HG03139 (cell line): ENCODE measurements at regions not wholly inside any gene's neighbourhood (a gene's known extent, or its start where the extent isn't known, plus 50 kb on each side); places are given as distances from the start of the nearest gene placed in this dataset.

ENCODE experiments used
- ATAC-seq: cut with Tn5 transposase; IDR thresholded peaks from one replicate; pipeline ENCODE4 v1.9.1; 2021; ENCODE audit not compliant: unreplicated experiment

DNA sequence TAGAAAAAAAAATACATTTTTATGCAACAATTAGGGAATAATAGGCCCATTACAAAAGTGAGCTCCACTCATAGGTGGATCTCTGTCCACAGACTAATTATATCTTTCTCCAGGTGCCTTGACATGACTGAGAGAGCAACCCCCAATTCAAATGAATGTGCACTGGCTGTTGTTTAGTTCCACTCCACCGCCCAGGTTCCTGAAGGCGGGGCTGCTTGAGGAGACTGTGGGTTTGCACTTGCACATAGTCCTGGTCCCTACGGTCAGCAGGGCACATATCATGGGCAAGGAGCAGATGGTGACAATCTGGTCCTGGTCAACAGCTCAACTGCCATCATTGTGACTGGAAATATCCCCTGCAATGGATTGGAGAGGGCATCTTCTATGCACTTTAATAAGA, 195.6 kb upstream of the PWP1 start:
- peak; percentile 51 for ATAC-seq

DNA sequence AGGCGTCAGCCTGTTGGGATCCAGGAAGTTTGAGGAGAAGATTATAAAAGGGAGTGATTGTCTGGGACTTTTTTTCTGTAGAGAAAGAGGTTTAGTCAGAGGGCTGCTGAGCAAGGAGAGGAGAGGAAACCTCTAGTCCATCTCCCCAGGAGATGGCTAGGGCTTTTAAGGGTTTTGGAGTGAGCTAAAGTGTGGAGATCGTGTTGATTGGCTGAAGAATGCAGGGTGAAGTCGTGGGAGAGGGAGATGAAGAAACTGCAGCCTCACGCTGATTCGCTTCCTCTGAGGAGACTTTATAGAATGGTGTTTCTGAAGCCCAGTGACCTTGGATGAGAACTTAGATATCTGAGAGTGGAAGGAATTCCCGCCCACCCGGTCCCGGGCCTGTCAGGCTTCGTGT, 193.7 kb upstream of the PWP1 start:
- ATAC-seq = no peak

DNA sequence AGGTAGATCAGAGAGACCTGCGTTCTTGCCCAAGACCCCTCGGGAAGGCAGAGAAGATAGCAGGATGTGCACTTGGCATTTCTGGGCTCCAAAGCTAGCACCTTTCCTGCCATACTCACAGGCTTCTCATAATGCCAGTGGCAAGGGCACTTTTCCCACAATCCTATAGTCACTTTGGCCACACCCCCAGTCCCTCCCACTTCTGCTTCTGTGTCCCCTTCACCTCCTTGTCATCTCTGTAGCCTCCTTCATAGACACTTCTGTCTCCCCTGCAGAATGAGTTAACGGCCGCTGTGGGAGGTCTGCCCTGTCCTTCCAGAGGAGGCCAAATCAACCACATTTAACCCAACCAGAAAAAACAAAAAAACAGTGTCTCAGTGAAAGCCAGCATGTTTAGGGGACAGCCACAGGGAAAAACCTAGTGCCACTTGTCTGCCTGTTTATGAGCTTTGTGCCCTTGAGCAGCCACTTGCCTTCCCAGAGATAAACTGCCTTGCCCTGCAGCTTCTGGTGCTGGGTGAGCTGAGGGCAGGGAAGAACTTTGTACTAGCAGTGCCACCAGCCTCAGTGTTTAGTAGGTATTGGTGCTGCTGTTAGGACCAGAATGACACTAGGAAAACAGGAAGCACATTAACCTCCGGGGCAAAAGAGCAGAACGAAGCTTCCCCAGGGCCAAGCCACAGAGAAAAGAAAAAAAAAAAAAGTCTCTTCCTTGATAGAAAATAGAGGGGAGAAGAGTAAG, 193.0 kb upstream of the PWP1 start:
- no peak for ATAC-seq

DNA sequence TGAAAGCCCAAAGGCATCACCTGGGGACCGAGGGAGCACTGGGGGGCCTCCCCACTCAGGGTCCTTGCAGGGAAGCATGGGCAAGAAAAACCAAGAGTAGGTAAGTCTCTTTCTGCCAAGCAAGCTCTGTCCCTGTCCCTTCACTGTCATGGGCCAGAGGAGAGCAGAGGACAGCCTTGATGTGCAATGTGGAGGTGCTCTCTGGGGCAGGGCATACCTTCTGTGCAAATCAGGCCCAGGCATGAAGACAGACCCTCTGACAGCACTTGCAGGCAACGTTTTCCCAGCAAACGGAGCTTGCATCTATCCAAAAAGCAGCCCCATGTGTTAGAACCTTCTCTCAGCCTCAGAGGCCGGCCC, 192.5 kb upstream of the PWP1 start:
- ATAC-seq = no peak

DNA sequence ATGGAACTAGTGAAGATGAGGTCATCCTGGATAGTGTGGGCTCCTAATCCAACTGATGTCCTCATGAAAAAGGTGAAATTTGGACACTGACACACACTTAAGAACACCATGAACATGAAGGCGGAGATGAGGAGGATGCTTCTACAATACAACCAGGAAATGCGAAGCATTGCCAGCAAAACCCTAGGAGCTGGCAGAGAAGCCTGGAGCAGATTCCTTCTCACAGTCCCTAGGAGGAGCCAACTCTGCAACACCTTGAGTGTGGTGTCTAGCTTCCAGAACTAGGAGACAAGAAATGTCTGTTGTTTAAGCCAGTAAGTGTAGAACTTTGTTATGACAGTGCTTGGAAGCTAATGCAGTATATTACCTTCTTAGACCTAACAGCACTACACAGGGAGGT, 191.9 kb upstream of the PWP1 start:
- no peak for ATAC-seq

DNA sequence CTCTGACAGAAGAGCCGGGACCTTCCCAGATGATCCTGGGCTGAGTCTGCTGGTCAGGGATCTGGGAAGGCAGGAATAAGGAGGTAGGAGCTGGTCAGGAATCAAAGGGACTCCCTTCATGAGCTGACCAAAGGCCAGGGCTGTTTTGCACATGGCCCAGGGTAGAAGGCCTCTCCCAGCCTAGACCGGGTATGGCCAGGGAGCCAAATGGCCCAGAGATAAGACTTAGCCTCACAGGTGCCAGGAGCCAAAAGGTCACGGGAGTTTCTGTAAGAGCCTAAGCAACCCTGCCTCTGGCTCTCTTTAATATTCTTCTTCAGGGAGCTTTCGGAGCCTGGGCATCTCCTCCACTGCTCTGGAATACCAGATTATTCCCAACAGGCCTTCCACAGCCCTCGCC, 191.3 kb upstream of the PWP1 start:
- ATAC-seq = no peak

DNA sequence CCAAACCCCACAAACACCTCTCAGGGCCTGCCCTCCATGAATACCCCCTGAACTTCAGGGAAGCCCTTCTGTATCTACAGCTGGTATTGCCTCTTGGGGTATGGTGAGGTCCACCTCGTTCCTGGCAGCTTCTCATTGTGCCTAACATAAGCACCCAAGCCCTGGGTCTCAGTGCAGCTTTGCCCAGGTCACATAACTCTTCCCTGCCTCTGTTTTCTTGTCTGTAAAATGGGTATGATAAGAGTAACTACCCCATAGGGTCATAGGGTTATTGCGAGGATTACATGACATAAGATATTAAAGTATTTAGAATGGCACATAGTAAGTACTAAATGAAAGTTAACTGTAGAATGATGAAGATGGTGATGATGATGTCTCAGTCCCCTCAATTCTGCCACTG, 190.0 kb upstream of the PWP1 start:
- no peak for ATAC-seq

DNA sequence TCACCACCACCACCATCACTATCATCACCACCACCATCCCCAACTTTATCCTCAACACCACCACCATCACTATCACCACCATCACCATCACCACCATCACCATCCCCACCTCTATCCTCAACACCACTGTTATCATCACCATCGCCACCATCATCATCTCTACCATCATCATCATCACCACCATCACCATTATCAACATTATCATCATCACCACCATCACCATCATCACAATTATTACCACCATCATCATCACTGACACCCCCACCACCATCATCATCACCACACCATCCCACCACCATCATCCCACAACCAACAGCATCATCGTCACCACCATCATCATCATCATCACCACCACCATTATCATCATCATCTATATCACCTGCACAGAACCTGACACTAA, 188.4 kb upstream of the PWP1 start:
- ATAC-seq = no peak

DNA sequence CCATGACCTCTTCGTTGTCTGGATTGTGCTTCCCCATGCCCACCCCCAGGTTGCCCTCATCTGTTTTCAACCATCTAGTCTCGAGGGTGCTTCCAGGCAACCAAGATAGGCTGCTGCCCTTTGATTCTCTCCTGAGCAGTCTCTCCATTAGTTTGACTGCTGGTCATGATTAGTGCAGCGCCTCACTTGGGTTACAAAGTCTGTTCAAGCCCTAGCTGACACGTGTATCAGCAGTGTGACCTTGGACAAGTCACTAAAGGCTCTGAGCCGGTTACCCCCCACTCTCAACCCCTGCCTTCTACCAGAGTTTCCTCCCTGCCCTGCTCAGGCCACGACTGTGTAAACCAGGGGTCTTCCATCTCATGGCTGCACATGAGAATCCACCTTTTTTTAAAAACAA, 185.3 kb upstream of the PWP1 start:
- no peak for ATAC-seq

DNA sequence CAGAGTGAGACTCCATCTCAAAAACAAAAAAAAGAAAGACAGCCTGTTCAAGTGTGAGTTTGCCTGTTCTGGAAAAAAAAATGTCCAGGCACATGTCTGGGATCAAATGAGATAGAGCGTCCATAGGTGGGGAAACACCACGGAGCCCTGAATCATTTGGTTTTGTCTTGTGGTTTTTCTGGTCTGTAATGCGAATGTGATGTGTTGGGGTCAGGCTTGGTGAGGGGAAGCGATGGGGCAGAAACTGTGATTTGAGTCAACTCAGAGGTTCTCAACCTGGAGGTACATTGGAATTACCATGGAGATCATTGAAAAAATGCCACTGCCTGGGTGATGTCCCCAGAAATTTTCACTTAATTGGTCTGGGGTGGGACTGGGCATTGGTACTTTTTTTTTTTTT, 183.9 kb upstream of the PWP1 start:
- ATAC-seq = no peak

DNA sequence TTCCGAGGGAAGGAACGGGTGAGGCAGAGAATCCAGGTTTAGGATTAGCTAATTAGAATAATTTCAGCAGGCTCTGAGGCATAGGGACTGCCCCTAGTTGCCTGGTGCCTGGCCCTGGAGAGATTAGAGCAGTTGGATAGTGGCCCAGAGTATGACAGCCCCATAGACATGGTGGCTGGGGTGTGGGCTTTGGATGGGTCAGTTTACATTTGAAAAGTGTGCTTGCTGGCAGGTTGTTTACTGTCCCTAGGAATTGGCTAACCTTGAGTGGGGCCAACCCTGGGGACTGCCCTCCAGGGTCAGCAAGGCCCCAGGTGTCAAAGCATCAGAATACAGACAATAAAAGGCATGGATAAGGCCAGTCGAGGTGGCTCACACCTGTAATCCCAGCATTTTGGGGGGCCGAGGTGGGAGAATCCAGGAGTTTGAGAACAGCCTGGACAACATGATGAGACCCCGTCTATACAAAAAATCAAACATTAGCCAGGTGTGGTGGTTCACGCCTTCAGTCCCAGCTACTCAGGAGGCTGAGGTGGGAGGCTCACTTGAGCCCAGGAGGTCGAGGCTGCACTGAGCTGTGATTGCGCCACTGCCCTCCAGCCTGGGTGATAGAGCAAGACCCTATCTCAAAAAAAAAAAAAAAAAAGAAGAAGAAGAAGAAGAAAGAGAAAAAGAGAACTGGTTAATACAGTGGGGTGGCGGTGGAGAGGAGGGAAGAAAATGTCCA, 182.3 kb upstream of the PWP1 start:
- ATAC-seq = no peak

DNA sequence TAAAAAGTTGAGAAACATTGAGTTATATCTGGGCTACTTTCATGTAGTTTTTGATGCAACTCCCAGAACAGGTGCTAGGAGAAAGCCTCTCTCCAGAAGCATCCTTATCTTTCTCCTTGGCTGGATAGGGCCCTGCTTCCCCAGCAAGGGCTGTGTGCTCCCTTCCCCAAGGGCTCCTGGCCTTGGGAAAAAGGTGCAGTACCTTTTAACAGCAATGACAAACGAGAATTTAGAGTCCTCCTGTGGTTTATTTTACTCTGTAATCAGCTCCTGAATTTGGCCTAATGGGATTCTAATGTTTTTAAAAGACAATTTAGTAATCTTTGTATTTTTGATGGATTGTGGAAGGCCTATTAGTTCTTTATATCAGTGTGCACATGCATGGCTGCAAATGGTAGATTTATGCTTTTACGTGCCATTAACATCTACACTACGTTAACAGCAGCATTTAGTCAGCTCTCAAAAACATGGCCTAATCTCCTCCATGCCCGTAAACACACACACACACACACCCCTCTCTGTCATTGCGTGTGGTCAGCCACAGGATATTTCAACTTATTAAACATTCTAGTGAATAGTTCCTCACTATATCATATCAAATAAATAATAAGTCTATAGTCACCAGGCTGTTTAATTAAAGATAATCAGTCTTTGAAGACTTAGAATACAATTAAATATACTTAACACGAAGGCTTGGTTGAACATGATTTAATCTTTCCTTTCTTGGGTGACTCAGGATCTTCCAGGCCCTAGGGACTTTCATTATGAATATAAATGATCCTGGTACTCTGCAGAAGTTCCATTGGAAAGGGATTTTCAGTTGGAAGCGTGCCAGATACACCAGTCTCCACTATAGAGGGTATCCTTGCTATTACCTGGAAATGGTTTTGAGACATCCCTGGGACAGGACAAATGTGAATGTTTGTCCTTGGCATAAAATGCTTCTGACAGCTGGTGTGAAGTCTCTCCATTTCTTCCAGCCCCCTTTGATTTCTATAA, 181.4 kb upstream of the PWP1 start:
- ATAC-seq = no peak

DNA sequence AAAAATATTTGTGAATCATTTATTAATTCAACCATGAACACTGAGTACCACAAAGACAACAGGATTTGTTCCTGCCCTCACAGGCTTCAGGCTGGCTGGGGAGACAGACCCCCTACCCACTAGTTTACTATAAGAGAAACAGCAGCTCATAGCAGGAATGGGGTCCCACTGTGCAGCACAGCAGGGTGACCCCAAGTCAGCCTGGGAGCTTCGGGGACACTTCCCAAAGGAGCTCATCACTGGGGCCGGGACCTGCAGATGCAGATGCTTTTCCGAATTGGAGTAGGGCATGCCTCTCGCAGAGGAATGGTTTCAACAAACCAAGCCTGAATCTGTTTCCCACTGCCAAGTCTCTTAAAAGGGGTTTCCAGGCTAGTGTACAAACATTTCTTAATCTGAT, 176.2 kb upstream of the PWP1 start:
- no peak for ATAC-seq

DNA sequence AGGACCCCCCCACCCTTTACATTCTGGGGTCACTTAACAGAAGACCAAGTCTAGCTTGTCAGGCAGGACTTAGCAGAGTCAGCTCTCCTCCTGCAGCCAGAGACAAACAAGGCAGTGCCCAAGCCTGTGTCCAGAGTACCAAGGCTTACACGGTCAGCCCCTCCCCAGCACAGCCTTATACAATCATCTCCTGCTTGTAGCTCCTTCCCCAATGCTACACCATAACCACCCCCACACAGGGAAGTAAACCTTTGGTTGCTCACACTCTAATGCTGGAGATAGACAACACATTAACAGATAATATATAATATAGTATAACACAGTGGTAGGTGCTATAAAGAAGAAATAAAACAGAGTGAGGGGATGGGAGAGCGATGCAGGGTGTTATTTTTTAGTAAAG, 175.4 kb upstream of the PWP1 start:
- ATAC-seq = no peak

DNA sequence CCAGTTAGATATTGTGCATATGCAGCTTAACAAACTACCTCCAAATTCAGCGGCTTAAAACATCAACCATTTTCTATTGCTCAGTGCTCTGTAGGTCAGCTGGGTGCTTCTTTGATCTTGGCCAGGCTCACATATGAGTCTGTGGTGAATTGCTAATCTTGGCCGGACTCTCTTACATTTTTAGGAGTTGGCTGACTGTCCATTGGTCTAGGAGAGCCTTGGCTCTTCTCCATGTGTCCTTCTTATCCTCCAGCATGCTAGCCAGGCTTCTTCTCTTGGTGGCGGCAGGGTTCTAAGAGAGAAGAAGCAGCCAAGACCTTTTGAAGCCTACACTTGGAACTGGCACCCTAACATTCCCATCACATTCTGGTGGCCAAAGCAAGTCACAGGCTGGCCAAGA, 174.3 kb upstream of the PWP1 start:
- no peak for ATAC-seq

DNA sequence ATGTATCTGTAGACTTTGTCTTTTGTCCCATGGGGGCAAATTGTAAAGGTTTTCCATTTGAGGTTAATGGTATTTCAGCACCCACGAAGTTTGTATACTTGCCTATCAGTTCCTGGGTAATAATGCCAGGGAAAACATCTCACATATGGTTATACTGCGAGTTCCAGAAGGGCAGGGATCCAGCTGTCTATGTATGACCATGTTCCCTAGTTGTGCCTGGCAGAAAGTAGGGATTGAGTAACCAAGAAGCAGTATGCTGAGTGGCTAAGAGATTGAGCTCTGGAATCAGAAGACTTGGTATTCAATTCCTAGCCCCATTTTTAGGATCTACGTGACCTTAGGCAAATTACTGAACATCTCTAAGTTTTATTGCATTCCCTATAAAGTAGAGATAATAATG, 173.2 kb upstream of the PWP1 start:
- no peak for ATAC-seq

DNA sequence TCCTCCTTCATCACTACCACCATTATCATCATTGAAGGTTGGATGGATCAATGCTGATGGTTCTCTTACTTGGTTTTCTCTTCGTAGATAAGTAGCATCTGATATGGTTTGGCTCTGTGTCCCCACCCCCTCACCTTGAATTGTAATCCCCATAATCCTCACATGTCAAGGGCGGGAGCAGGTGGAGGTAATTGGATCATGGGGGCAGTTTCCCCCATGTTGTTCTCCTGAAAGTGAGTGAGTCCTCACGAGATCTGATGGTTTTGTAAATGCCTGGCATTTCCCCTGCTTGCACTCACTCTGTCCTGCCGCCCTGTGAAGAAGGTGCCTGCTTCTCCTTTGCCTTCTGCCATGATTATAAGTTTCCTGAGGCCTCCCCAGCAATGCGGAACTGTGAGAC, 172.4 kb upstream of the PWP1 start:
- no peak for ATAC-seq

DNA sequence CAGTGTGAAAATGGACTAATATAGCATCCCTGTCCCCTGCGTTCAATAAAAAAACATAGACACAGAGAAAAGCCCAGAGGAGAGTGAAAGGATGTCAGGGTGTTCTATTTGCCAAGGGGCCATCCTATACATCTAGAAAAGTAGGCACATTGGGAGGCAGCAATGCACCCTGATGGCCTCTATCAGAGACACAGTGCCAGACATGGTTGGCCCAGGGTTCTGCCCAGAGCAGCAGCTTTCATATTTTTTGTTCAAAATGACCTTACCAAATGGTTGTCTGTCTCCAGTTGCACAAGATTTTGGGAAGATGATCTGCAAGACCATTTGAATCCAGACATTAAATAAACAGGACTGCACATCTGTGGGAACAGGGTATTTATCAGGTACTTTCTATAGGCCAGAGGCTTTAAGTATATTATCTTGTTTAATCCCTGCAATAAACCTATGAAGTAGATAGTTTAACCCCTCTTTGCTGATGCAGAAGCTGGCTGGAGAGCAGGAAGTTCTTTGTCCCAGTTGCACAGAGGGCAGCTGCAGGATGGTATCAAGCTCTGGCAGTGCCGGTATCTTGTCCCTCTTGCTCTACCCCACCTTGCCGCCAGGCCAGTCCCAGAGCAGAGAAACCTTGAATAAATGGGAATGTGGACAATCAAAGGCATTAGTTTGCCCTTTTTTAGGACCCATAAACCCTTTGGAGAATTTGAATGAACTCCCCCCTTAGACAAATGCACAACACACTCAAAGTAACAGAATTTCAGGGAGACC, 171.8 kb upstream of the PWP1 start:
- ATAC-seq = no peak

DNA sequence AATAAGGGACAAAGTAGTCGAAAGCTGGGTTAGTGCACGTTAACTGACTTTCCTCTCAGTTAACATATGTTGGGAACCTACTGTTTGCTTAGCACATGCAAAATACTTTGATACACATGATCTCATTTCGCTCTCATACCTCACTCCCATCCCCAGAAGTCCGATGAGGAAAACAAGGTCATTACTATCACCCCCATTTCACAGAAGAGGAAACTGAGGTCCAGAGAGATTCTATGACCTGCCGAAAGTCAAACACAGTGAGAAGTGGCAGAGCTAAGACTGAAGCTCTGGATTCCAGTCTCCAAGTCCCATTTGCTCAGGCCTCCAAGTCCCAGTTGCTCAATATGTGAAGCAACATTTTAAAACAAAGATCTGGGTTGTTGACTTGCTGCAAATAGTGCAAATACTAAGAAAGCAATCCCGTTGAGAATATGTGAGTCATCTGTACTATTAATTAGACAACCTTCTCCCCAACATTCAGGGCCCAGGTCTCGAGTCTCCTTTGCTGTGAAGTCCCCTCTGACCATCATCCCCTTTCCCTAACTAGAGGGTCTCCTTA, 170.6 kb upstream of the PWP1 start:
- ATAC-seq = no peak

DNA sequence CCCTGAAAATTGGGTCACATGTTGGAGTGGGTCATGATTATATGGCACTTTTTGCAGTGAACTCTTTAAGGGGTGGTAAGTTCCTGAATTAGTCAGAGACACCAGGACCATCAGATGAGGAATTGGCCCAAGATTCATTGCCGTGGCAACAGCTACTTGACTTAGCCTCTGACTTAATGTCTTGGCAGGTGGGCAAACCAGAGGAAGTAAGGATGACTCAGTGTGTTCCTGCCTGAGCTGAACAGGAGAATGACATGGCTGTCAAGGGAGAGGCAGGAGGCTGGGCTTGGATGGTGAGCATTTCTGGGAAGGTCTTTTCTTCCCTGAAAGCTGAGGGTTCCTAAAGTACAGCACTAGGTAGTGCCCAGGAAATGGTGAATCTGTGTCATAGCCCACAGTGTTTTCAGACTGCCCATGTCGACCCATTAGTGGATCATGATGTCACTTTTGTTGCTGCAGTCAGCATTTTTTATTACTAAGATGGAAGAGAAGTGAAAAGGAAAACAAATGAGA, 170.1 kb upstream of the PWP1 start:
- no peak for ATAC-seq
